Testis (tissue), 2 donors: ENCODE measurements at regions not wholly inside any gene's neighbourhood (a gene's known extent, or its start where the extent isn't known, plus 50 kb on each side); places are given as distances from the start of the nearest gene placed in this dataset.

Experiments used
- POLR2A ChIP-seq: fragments of 450-650 bp; IDR thresholded peaks from one replicate; pipeline ENCODE4 v1.6.1; 2017; ENCODE audit warnings: antibody characterized with exemption, mild to moderate bottlenecking, moderate library complexity
- TF ChIP-seq, protein P1 (sequence below), 3 experiments: fragments of 450-650 bp in 2 of 3; fragments of 200-600 bp in 1 of 3; sonication (generic) in 1 of 3; IDR thresholded peaks; one replicate each; pipeline ENCODE4 v1.5.1; 2016 to 2019; ENCODE audit warnings: antibody characterized with exemption in 3 of 3, mild to moderate bottlenecking in 2 of 3, moderate library complexity in 1 of 3

GRCh38 chr17:77774182-77774581, 184.3 kb upstream of the TNRC6C start:
- TF ChIP-seq POLR2A, result no peak
- TF ChIP-seq, protein P1, sequence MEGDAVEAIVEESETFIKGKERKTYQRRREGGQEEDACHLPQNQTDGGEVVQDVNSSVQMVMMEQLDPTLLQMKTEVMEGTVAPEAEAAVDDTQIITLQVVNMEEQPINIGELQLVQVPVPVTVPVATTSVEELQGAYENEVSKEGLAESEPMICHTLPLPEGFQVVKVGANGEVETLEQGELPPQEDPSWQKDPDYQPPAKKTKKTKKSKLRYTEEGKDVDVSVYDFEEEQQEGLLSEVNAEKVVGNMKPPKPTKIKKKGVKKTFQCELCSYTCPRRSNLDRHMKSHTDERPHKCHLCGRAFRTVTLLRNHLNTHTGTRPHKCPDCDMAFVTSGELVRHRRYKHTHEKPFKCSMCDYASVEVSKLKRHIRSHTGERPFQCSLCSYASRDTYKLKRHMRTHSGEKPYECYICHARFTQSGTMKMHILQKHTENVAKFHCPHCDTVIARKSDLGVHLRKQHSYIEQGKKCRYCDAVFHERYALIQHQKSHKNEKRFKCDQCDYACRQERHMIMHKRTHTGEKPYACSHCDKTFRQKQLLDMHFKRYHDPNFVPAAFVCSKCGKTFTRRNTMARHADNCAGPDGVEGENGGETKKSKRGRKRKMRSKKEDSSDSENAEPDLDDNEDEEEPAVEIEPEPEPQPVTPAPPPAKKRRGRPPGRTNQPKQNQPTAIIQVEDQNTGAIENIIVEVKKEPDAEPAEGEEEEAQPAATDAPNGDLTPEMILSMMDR (IDR thresholded peaks at IDR 0.05), result no peak
